ENCODE measurements at regions not wholly inside any gene's neighbourhood (a gene's known extent, or its start where the extent isn't known, plus 50 kb on each side); places are given as distances from the start of the nearest gene placed in this dataset.

GRCh38 chr14:66414511-66414910 lies 71.7 kb upstream of the CCDC196 start:
- ATAC-seq (no peak), DNase-seq (no peak)
- H3K9me3 ChIP-seq, result peaks cover 0 to 7% (median 0%) of the 10 kb centered on the region in 12 donors
- intact Hi-C loops (cut with DNase I), result no loop called here
- WGBS, 4 donors, result 96 to 100% (median 98%) methylated on average over 1 of the region's 1 CpG
- H3K27ac ChIP-seq, result no peak overlapping the region
- TF ChIP-seq POLR2A (IDR thresholded peaks at IDR 0.05), result no peak
- TF ChIP-seq, protein P1, sequence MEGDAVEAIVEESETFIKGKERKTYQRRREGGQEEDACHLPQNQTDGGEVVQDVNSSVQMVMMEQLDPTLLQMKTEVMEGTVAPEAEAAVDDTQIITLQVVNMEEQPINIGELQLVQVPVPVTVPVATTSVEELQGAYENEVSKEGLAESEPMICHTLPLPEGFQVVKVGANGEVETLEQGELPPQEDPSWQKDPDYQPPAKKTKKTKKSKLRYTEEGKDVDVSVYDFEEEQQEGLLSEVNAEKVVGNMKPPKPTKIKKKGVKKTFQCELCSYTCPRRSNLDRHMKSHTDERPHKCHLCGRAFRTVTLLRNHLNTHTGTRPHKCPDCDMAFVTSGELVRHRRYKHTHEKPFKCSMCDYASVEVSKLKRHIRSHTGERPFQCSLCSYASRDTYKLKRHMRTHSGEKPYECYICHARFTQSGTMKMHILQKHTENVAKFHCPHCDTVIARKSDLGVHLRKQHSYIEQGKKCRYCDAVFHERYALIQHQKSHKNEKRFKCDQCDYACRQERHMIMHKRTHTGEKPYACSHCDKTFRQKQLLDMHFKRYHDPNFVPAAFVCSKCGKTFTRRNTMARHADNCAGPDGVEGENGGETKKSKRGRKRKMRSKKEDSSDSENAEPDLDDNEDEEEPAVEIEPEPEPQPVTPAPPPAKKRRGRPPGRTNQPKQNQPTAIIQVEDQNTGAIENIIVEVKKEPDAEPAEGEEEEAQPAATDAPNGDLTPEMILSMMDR (IDR thresholded peaks at IDR 0.05), result no peak
- no peak overlapping the region for H3K4me3 ChIP-seq
- H3K4me1 ChIP-seq, result no peaks in the 10 kb centered on the region
- H3K36me3 ChIP-seq, result no peaks in the 10 kb centered on the region
- H3K27me3 ChIP-seq, result no peaks in the 10 kb centered on the region

GRCh38 chr14:66420251-66421006 lies 65.7 kb upstream of the CCDC196 start:
- ATAC-seq, result no peak
- no peaks in the 10 kb centered on the region for H3K27me3 ChIP-seq

GRCh38 chr14:66421990-66422946 lies 63.9 kb upstream of the CCDC196 start:
- intact Hi-C loops (cut with DNase I), result loop anchor here in 1 of 10 donors (5.0 kb wide), 1 partner anchor 60 kb away; no protein-coding TSS in a partner anchor
- 68 to 73% (median 71%) methylated on average over 6 of the region's 6 CpGs for WGBS, 4 donors

More at GRCh38 chr14:66420251-66421006, 65.7 kb upstream of the CCDC196 start:
- peaks cover 0 to 7% (median 0%) of the 10 kb centered on the region in 12 donors for H3K9me3 ChIP-seq
- no peak for DNase-seq
- TF ChIP-seq, protein P1 (IDR thresholded peaks at IDR 0.05), result no peak
- TF ChIP-seq POLR2A (IDR thresholded peaks at IDR 0.05), result no peak
- no peaks in the 10 kb centered on the region for H3K36me3 ChIP-seq
- 76 to 89% (median 83%) methylated on average over 2 of the region's 2 CpGs for WGBS, 4 donors
- H3K4me1 ChIP-seq, result peaks cover 0 to 7% (median 0%) of the 10 kb centered on the region in 12 donors
- intact Hi-C loops (cut with DNase I), result loop anchor here in 1 of 10 donors (5.0 kb wide), 1 partner anchor 62 kb away; no protein-coding TSS in a partner anchor
- H3K4me3 ChIP-seq, result no peak overlapping the region
- no peak overlapping the region for H3K27ac ChIP-seq

More at GRCh38 chr14:66421990-66422946, 63.9 kb upstream of the CCDC196 start:
- Histone ChIP-seq H3K27ac (no peak overlapping the region), H3K9me3 (no peaks in the 10 kb centered on the region), H3K27me3 (no peaks in the 10 kb centered on the region), H3K4me1 (peaks cover 0 to 19% (median 1%) of the 10 kb centered on the region in 12 donors), H3K4me3 (no peak overlapping the region), H3K36me3 (no peaks in the 10 kb centered on the region)
- ATAC-seq, result no peak
- DNase-seq, result no peak
- no peak for TF ChIP-seq POLR2A (IDR thresholded peaks at IDR 0.05)
- TF ChIP-seq, protein P1 (IDR thresholded peaks at IDR 0.05), result no peak
